NCI-H2227 (cell line): ENCODE measurements at regions not wholly inside any gene's neighbourhood (a gene's known extent, or its start where the extent isn't known, plus 50 kb on each side); places are given as distances from the start of the nearest gene placed in this dataset.

Experiments used
- DNase-seq: peaks from one replicate; lab custom pipeline; 2025; ENCODE audit not compliant: unreplicated experiment; lab: John Stamatoyannopoulos, UW

DNA sequence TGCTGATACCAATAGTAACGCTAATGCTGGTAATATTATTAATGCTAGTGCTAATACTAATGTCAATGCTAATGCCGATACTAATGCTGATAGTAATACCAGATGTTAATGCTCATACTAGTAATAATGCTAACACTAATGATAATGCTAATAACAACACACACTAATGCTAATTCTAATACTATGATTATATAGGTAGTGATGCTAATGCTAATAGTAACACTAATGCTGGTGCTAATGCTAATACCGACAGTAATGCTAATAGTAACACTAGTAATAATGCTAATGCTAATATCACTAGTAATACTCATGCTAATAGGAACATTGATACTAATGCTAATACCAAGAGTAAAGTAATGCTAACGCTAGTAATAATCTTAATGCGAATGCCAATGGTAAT is 406.4 kb upstream of the RNF32 start:
- DNase-seq, result no peak

DNA sequence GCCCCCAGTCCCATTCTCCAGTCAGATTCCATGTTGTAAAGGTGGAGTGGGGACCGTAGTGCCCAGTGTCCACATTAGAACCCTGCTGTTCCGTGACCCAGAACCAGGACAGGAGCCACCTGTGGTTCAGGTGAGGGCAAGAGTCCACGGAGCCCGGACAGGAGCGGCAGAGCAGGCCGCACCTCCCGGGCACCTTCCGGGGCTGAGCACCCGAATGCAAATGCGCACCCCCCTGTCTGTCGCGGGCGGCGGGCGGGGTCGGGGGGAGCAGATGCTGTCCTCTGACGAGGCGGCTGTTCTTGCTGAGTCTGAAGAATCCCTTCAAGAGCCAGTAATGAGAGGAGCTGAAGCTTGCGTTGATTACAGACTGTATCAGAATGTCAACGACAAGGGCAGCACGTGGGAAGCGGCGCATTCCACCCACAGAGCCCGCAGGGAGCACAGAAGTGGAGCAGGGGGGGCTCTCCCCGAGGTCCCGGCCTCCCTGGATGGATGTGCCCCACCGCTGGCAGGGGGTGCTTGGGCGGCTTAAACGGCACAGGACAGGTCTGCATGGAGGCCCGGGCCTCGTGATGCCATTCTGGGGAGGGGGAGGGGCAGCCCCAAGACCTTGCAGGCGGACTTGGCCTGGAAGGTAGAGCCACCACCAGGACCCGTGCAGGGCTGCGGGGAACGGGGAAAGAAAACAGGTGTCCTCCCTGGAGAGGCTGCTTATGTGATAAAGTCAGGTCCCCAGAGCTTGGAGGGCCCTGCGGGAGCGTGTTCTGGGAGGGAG is 407.5 kb upstream of the RNF32 start:
- DNase-seq, result no peak

GRCh38 chr7:156230576-156230975 is 410.0 kb upstream of the RNF32 start:
- no peak for DNase-seq

DNA sequence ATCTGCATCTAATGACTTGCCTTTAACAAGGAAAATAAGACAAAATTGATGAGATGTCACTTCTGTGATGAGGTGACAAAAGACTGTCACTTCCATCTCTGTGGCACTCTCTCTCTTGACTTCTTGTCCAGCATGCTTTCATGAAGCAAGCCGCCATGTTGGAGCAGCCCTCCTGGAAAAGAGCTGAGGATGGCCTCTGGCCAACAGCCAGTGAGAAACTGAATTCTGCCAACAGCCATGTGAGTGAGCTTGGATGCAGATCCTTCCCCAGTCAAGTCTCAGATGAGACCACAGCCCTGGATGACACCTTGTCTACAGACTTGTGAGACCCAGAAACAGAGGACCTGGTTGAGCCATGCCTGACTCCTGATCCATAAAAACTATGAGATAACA is 412.6 kb upstream of the SHH start:
- DNase-seq, result no peak

DNA sequence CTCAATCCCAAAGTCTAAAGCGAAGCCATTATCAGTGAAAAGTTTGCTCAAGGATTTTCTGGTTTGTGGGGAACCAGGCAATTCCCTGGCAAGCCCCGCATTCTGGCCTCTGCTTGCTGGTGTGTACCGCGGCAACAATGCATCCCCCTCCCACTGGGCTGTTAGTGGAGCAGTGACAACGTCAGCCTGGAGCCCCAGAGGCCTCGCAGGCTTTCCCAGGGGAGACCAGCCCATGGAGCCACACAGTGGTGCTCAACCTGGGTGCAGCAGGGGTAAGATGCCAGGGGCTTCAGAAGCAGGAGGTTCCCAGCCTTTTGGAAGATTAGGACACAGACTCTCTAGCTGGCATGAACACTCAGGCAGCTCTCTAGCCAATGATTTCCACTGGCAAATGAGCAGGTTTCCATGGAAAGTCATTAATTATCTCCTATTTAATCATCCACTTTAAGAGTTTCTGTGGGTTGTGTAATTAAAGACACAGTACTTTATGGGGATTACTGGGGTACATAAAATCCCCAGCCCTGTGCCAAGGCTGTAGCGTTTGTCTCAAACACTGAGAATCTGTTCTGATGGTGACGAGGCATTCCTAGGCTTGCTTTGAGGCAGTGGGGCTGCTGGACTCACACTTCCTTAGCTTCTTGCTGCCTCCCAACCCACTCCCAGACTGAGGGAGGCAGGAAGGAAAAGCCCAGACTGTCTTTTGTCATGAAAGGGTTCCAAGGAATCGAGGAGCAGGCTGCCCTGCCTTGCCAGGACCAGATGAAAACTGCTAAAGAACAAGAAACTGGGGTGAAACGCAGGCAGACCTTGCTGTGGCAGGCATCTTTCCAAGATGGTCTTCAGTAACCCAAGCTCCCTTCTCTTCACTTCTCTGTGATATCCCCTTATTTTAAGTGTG is 411.9 kb upstream of the SHH start:
- DNase-seq, result no peak

DNA sequence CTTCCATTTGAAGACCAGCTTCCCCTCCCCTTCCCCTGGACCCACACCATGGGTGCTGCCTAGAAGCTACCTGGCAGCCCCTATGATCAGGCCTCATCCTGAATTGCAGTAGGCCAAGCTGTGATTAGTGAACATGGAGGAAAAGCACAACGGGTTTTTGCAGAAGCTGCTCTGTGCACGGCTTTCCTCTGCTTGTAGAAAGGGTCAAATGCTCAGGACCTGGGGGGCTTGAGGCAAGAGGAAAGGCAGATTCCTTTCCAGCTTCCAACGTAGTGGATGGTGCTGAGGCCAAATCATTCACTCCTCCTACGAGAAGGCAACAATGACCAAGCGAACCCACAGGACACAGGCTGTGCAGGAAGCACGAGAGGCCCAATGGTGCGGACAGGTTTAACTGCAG is 410.3 kb upstream of the SHH start:
- no peak for DNase-seq

DNA sequence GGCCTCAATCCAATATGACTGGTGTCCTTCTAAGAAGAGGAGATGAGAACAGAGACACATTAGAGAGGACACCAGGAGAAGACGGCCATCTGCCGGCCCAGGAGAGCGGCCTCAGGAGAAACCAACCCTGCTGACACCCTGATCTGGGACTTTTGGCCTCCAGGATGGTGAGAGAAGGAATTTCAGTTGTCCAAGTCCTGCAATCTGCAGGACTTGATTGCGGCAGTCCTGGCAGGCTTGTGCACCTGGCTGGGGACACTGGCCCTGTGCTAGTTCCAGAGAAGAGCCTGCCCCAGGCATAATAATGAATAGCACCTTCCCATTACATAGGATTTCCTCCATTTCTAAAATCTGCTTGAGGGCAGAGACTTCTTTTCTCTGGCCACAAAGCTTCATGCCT is 409.9 kb upstream of the SHH start:
- DNase-seq, result no peak

GRCh38 chr7:156220701-156221100 is 408.4 kb upstream of the SHH start:
- DNase-seq, result no peak

GRCh38 chr7:156220078-156220605 is 407.9 kb upstream of the SHH start:
- DNase-seq, result no peak

- no peak for DNase-seq
Measured at GRCh38 chr7:156219307-156220077, 407.2 kb upstream of the SHH start.

GRCh38 chr7:156218544-156219306 is 406.5 kb upstream of the SHH start:
- DNase-seq, result no peak

DNA sequence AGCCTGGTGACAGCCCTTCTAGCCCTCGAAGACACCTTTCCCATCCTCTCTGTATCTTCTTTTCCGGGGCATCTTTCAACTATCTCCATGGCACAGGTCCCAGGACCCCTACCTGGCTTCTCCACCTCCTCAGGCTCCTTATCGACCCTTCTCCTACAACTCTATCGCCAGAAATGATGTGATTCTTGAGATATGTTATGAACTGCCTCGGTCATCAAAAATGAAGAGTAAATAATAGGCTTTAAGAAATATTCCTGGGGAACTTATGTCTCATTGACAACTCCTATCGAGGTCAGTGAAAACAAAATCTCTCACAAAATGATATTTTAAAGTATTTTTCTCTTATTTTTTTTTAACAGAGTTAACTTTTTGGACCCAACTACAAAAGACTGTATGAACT is 405.5 kb upstream of the SHH start:
- no peak for DNase-seq

DNA sequence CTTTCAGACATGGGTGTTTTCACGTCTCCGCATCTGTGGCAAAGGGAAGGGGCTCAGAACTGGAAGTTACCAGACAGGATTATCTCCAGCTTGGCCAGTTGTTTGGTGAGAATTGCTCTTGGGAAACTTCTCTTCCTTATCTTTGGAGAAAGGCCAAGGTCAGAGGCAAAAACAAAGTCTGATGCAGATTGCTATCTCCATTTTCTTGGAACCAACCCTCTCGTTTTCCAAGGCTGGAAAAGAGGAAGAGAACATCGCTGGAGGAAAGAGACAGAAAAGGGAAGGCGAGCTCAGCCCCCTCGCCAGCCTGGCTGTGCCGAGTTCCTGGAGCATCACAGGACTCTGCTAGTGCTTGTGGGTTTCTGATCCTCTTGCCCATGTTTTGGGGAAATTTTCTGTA is 396.8 kb upstream of the SHH start:
- no peak for DNase-seq

DNA sequence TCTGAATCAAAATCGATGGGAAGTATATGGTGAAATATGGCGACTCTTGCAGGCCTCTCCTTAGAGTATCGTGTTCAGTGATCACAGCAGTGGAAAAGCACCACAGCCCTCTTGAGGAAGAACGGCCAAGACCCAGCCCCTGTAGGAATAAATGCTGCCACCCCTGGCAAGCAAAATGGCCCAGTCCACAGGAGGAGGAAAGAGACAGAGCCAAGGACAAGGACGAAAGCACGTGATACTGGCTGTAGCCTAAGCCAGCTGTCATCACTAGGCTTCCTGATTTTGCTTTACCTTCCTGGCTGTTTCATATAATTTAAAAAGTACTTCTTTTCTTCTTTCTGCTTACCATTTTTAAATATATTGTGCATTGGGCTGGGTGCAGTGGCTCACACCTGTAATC is 395.0 kb upstream of the SHH start:
- no peak for DNase-seq

DNA sequence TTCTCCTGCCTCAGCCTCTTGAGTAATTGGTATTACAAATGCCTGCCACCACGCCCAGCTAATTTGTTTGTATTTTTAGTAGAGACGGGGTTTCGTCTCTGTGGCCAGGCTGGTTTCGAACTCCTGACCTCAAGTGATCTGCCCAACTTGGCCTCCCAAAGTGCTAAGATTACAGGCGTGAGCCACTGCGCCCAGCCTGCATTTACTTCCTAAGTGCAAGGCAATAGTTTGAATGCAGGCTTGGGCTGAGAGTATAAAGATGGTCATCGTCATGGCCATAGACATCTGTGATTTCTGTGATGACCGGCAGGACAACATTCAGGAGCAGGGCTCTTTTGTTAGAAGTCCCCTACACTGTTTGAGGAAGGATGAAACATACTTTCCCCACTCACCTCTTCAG is 393.9 kb upstream of the SHH start:
- DNase-seq, result no peak

- no peak for DNase-seq
Measured at GRCh38 chr7:156204820-156205219, 392.6 kb upstream of the SHH start.

GRCh38 chr7:156203923-156204322 is 391.7 kb upstream of the SHH start:
- no peak for DNase-seq

DNA sequence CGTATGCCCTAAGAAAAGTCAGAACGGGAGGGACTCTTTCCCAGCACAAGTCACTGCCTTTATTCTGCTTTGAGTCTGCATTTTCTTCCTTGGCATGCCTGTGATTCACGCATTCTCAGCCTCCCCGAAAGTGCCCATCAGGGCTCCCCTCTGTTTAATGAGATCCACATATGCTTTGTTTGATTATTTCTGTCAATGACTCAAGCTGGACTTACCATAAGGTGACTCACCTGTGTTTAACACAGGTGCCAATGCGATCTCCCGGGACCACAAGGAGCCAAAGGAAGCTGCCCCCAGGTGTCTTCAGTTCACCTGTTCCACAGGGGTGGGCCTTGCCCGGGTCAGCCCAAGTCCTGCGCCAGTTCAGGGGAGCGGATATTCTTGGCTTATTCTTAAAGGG is 386.0 kb upstream of the SHH start:
- DNase-seq, result no peak

- DNase-seq, result no peak
Measured at GRCh38 chr7:156196649-156197048, 384.4 kb upstream of the SHH start.

- DNase-seq, result no peak
Measured at GRCh38 chr7:156195276-156195675, 383.0 kb upstream of the SHH start.

- DNase-seq, result no peak
Measured at GRCh38 chr7:156194813-156195212, 382.6 kb upstream of the SHH start.
